ENCODE measurements at regions not wholly inside any gene's neighbourhood (a gene's known extent, or its start where the extent isn't known, plus 50 kb on each side); places are given as distances from the start of the nearest gene placed in this dataset.
A peak's percentile ranks its signal among the peaks of the same experiment; 100 is the strongest.

- Histone ChIP-seq H3K4me3 (ENCODE audit: low read depth, low read length) (no peak overlapping the region), H3K4me1 (ENCODE audit: control insufficient read depth, insufficient read depth, low read length) (no peaks in the 10 kb centered on the region), H3K27me3 (ENCODE audit: control insufficient read depth, insufficient read depth, low read length) (no peaks in the 10 kb centered on the region), H3K27ac (ENCODE audit: low read depth, low read length) (no peak overlapping the region), H3K9me3 (ENCODE audit: control insufficient read depth, insufficient read depth, low read length) (no peaks in the 10 kb centered on the region), H3K36me3 (ENCODE audit: control insufficient read depth, insufficient read depth, low read length) (no peaks in the 10 kb centered on the region)
- DNase-seq (ENCODE audit: low read depth in 4 of 6, low spot score in 6 of 6): no peak
- 88% methylated on average over 1 of the region's 2 CpGs for WGBS (ENCODE audit: insufficient coverage)
These were observed 761.0 kb upstream of the COBL start for GRCh38 chr7:52077571-52077970.

- H3K36me3 ChIP-seq (ENCODE audit: control insufficient read depth, insufficient read depth, low read length): no peaks in the 10 kb centered on the region
- WGBS (ENCODE audit: insufficient coverage): 34% methylated on average over 2 of the region's 4 CpGs
- DNase-seq (ENCODE audit: low read depth in 4 of 6, low spot score in 6 of 6): no peak
- no peak overlapping the region for H3K4me3 ChIP-seq (ENCODE audit: low read depth, low read length)
- H3K27ac ChIP-seq (ENCODE audit: low read depth, low read length): no peak overlapping the region
- H3K27me3 ChIP-seq (ENCODE audit: control insufficient read depth, insufficient read depth, low read length): no peaks in the 10 kb centered on the region
- no peaks in the 10 kb centered on the region for H3K4me1 ChIP-seq (ENCODE audit: control insufficient read depth, insufficient read depth, low read length)
- H3K9me3 ChIP-seq (ENCODE audit: control insufficient read depth, insufficient read depth, low read length): no peaks in the 10 kb centered on the region
These were observed 758.3 kb upstream of the COBL start for GRCh38 chr7:52074912-52075311.

GRCh38 chr7:52074071-52074470 lies 757.5 kb upstream of the COBL start:
- H3K27ac ChIP-seq (ENCODE audit: low read depth, low read length): no peak overlapping the region
- WGBS (ENCODE audit: insufficient coverage): 36% methylated on average over 1 of the region's 2 CpGs
- DNase-seq (ENCODE audit: low read depth in 4 of 6, low spot score in 6 of 6): peak in 2 of 6 donors; percentile 43 to 54
- no peaks in the 10 kb centered on the region for H3K9me3 ChIP-seq (ENCODE audit: control insufficient read depth, insufficient read depth, low read length)
- H3K4me1 ChIP-seq (ENCODE audit: control insufficient read depth, insufficient read depth, low read length): no peaks in the 10 kb centered on the region
- no peaks in the 10 kb centered on the region for H3K36me3 ChIP-seq (ENCODE audit: control insufficient read depth, insufficient read depth, low read length)
- no peak overlapping the region for H3K4me3 ChIP-seq (ENCODE audit: low read depth, low read length)
- no peaks in the 10 kb centered on the region for H3K27me3 ChIP-seq (ENCODE audit: control insufficient read depth, insufficient read depth, low read length)

GRCh38 chr7:52071744-52072143 lies 755.1 kb upstream of the COBL start:
- H3K27ac ChIP-seq (ENCODE audit: low read depth, low read length): no peak overlapping the region
- WGBS (ENCODE audit: insufficient coverage): no CpG with 5 or more reads among the region's 1 CpG
- no peaks in the 10 kb centered on the region for H3K4me1 ChIP-seq (ENCODE audit: control insufficient read depth, insufficient read depth, low read length)
- no peaks in the 10 kb centered on the region for H3K27me3 ChIP-seq (ENCODE audit: control insufficient read depth, insufficient read depth, low read length)
- DNase-seq (ENCODE audit: low read depth in 4 of 6, low spot score in 6 of 6): no peak
- H3K4me3 ChIP-seq (ENCODE audit: low read depth, low read length): no peak overlapping the region
- no peaks in the 10 kb centered on the region for H3K9me3 ChIP-seq (ENCODE audit: control insufficient read depth, insufficient read depth, low read length)
- H3K36me3 ChIP-seq (ENCODE audit: control insufficient read depth, insufficient read depth, low read length): no peaks in the 10 kb centered on the region

GRCh38 chr7:52064493-52064892 lies 747.9 kb upstream of the COBL start:
- Histone ChIP-seq H3K27ac (ENCODE audit: low read depth, low read length) (no peak overlapping the region), H3K36me3 (ENCODE audit: control insufficient read depth, insufficient read depth, low read length) (no peaks in the 10 kb centered on the region), H3K27me3 (ENCODE audit: control insufficient read depth, insufficient read depth, low read length) (no peaks in the 10 kb centered on the region), H3K4me1 (ENCODE audit: control insufficient read depth, insufficient read depth, low read length) (no peaks in the 10 kb centered on the region), H3K9me3 (ENCODE audit: control insufficient read depth, insufficient read depth, low read length) (no peaks in the 10 kb centered on the region), H3K4me3 (ENCODE audit: low read depth, low read length) (no peak overlapping the region)
- WGBS (ENCODE audit: insufficient coverage): no CpG with 5 or more reads among the region's 1 CpG
- no peak for DNase-seq (ENCODE audit: low read depth in 4 of 6, low spot score in 6 of 6)

GRCh38 chr7:52061666-52062065 lies 745.1 kb upstream of the COBL start:
- Histone ChIP-seq H3K36me3 (ENCODE audit: control insufficient read depth, insufficient read depth, low read length) (no peaks in the 10 kb centered on the region), H3K4me3 (ENCODE audit: low read depth, low read length) (no peak overlapping the region), H3K27ac (ENCODE audit: low read depth, low read length) (no peak overlapping the region), H3K27me3 (ENCODE audit: control insufficient read depth, insufficient read depth, low read length) (no peaks in the 10 kb centered on the region), H3K4me1 (ENCODE audit: control insufficient read depth, insufficient read depth, low read length) (no peaks in the 10 kb centered on the region), H3K9me3 (ENCODE audit: control insufficient read depth, insufficient read depth, low read length) (no peaks in the 10 kb centered on the region)
- DNase-seq (ENCODE audit: low read depth in 4 of 6, low spot score in 6 of 6): no peak
- 60% methylated on average over 1 of the region's 2 CpGs for WGBS (ENCODE audit: insufficient coverage)

- Histone ChIP-seq H3K36me3 (ENCODE audit: control insufficient read depth, insufficient read depth, low read length) (no peaks in the 10 kb centered on the region), H3K27me3 (ENCODE audit: control insufficient read depth, insufficient read depth, low read length) (no peaks in the 10 kb centered on the region), H3K9me3 (ENCODE audit: control insufficient read depth, insufficient read depth, low read length) (no peaks in the 10 kb centered on the region), H3K27ac (ENCODE audit: low read depth, low read length) (no peak overlapping the region), H3K4me1 (ENCODE audit: control insufficient read depth, insufficient read depth, low read length) (no peaks in the 10 kb centered on the region), H3K4me3 (ENCODE audit: low read depth, low read length) (no peak overlapping the region)
- whole genome bisulfite sequencing (ENCODE audit: insufficient coverage): no CpG with 5 or more reads among the region's 1 CpG
- DNase-seq (ENCODE audit: low read depth in 4 of 6, low spot score in 6 of 6): no peak
These were observed 736.9 kb upstream of the COBL start for GRCh38 chr7:52053525-52053924.

GRCh38 chr7:52030722-52031121 lies 714.1 kb upstream of the COBL start:
- Histone ChIP-seq H3K27me3 (ENCODE audit: control insufficient read depth, insufficient read depth, low read length) (no peaks in the 10 kb centered on the region), H3K4me3 (ENCODE audit: low read depth, low read length) (no peak overlapping the region), H3K27ac (ENCODE audit: low read depth, low read length) (no peak overlapping the region), H3K4me1 (ENCODE audit: control insufficient read depth, insufficient read depth, low read length) (no peaks in the 10 kb centered on the region), H3K9me3 (ENCODE audit: control insufficient read depth, insufficient read depth, low read length) (no peaks in the 10 kb centered on the region), H3K36me3 (ENCODE audit: control insufficient read depth, insufficient read depth, low read length) (no peaks in the 10 kb centered on the region)
- no peak for DNase-seq (ENCODE audit: low read depth in 4 of 6, low spot score in 6 of 6)
- WGBS (ENCODE audit: insufficient coverage): 59% methylated on average over 3 of the region's 4 CpGs

GRCh38 chr7:52026140-52026539 lies 709.5 kb upstream of the COBL start:
- 86% methylated on average over 10 of the region's 11 CpGs for WGBS (ENCODE audit: insufficient coverage)
- Histone ChIP-seq H3K4me3 (ENCODE audit: low read depth, low read length) (no peak overlapping the region), H3K4me1 (ENCODE audit: control insufficient read depth, insufficient read depth, low read length) (no peaks in the 10 kb centered on the region), H3K9me3 (ENCODE audit: control insufficient read depth, insufficient read depth, low read length) (no peaks in the 10 kb centered on the region), H3K36me3 (ENCODE audit: control insufficient read depth, insufficient read depth, low read length) (no peaks in the 10 kb centered on the region), H3K27ac (ENCODE audit: low read depth, low read length) (no peak overlapping the region), H3K27me3 (ENCODE audit: control insufficient read depth, insufficient read depth, low read length) (no peaks in the 10 kb centered on the region)
- DNase-seq (ENCODE audit: low read depth in 4 of 6, low spot score in 6 of 6): no peak

GRCh38 chr7:52021343-52021742 lies 704.7 kb upstream of the COBL start:
- no peak for DNase-seq (ENCODE audit: low read depth in 4 of 6, low spot score in 6 of 6)
- Histone ChIP-seq H3K4me1 (ENCODE audit: control insufficient read depth, insufficient read depth, low read length) (no peaks in the 10 kb centered on the region), H3K36me3 (ENCODE audit: control insufficient read depth, insufficient read depth, low read length) (no peaks in the 10 kb centered on the region), H3K27ac (ENCODE audit: low read depth, low read length) (no peak overlapping the region), H3K4me3 (ENCODE audit: low read depth, low read length) (no peak overlapping the region), H3K27me3 (ENCODE audit: control insufficient read depth, insufficient read depth, low read length) (no peaks in the 10 kb centered on the region), H3K9me3 (ENCODE audit: control insufficient read depth, insufficient read depth, low read length) (no peaks in the 10 kb centered on the region)
- WGBS (ENCODE audit: insufficient coverage): 47% methylated on average over 1 of the region's 3 CpGs

Measured in spinal cord (tissue), 9 donors.